Stimulated activated naive B cell treated with anti-CD40 and anti-IgM and Interleukin-4, amounts not matched to agents 10 μg/mL and 1 μg/mL and 100 μg/mL, for 72 hours (primary cell): ENCODE measurements at regions not wholly inside any gene's neighbourhood (a gene's known extent, or its start where the extent isn't known, plus 50 kb on each side); places are given as distances from the start of the nearest gene placed in this dataset.

Experiments
- ATAC-seq, 2 donors: fragments of 150-1000 bp; cut with Tn5 transposase; replicated peaks; 2 replicates each; pipeline ENCODE4 v1.10.0; 2021; ENCODE audit warnings: moderate library complexity in 1 of 2
- DNase-seq: peaks from one replicate; pipeline ENCODE4 v3.0.0; 2021
- H3K27ac Mint-ChIP-seq: one replicate; pipeline ENCODE4 v1.8.0; 2022; ENCODE audit warnings: mild to moderate bottlenecking, mixed read lengths
- H3K27me3 Mint-ChIP-seq, 2 donors: one replicate each; pipeline ENCODE4 v1.8.0; 2022; ENCODE audit warnings: mixed read lengths in 2 of 2
- H3K36me3 Mint-ChIP-seq, 2 donors: one replicate each; pipeline ENCODE4 v1.8.0; 2022; ENCODE audit warnings: mixed read lengths in 2 of 2, mild to moderate bottlenecking in 1 of 2
- H3K4me1 Mint-ChIP-seq, 2 donors: one replicate each; pipeline ENCODE4 v1.8.0; 2022; ENCODE audit warnings: mixed read lengths in 2 of 2, mild to moderate bottlenecking in 1 of 2
- H3K4me3 Mint-ChIP-seq, 2 donors: one replicate each; pipeline ENCODE4 v1.8.0; 2022; ENCODE audit warnings: mild to moderate bottlenecking in 2 of 2, mixed read lengths in 2 of 2, moderate library complexity in 1 of 2
- H3K9me3 Mint-ChIP-seq, 2 donors: one replicate each; pipeline ENCODE4 v1.8.0; 2022; ENCODE audit warnings: mixed read lengths in 2 of 2, mild to moderate bottlenecking in 1 of 2

- ATAC-seq, result no peak
Observed at GRCh38 chr7:46448478-46448877, 527.4 kb upstream of the IGFBP3 start.

GRCh38 chr7:46446151-46446550 lies 525.1 kb upstream of the IGFBP3 start:
- ATAC-seq, result no peak
- H3K27ac Mint-ChIP-seq, result no peak overlapping the region

More at GRCh38 chr7:46448478-46448877, 527.4 kb upstream of the IGFBP3 start:
- H3K27ac Mint-ChIP-seq, result no peak overlapping the region
- H3K27me3 Mint-ChIP-seq, result no peaks in the 10 kb centered on the region
- peaks cover 7 to 12% of the 10 kb centered on the region in 2 donors for H3K9me3 Mint-ChIP-seq
- H3K4me3 Mint-ChIP-seq, result no peak overlapping the region
- no peaks in the 10 kb centered on the region for H3K4me1 Mint-ChIP-seq
- no peak for DNase-seq
- H3K36me3 Mint-ChIP-seq, result no peaks in the 10 kb centered on the region

GRCh38 chr7:46444256-46444655 lies 523.2 kb upstream of the IGFBP3 start:
- no peaks in the 10 kb centered on the region for H3K27me3 Mint-ChIP-seq
- ATAC-seq, result no peak
- H3K36me3 Mint-ChIP-seq, result no peaks in the 10 kb centered on the region
- H3K27ac Mint-ChIP-seq, result no peak overlapping the region
- H3K4me3 Mint-ChIP-seq, result no peak overlapping the region
- peaks cover 8 to 9% of the 10 kb centered on the region in 2 donors for H3K9me3 Mint-ChIP-seq
- no peak for DNase-seq
- H3K4me1 Mint-ChIP-seq, result no peaks in the 10 kb centered on the region

More at GRCh38 chr7:46446151-46446550, 525.1 kb upstream of the IGFBP3 start:
- Mint-ChIP-seq H3K9me3 (peaks cover 7 to 8% of the 10 kb centered on the region in 2 donors), H3K27me3 (no peaks in the 10 kb centered on the region), H3K36me3 (no peaks in the 10 kb centered on the region), H3K4me1 (no peaks in the 10 kb centered on the region), H3K4me3 (no peak overlapping the region)
- no peak for DNase-seq

GRCh38 chr7:46440186-46440585 lies 519.1 kb upstream of the IGFBP3 start:
- H3K4me1 Mint-ChIP-seq, result no peaks in the 10 kb centered on the region
- no peak for ATAC-seq
- no peak for DNase-seq
- no peaks in the 10 kb centered on the region for H3K36me3 Mint-ChIP-seq
- no peak overlapping the region for H3K4me3 Mint-ChIP-seq
- H3K9me3 Mint-ChIP-seq, result peaks cover 11 to 12% of the 10 kb centered on the region in 2 donors
- no peak overlapping the region for H3K27ac Mint-ChIP-seq
- H3K27me3 Mint-ChIP-seq, result no peaks in the 10 kb centered on the region

GRCh38 chr7:46432708-46433107 lies 511.6 kb upstream of the IGFBP3 start:
- Mint-ChIP-seq H3K36me3 (no peaks in the 10 kb centered on the region), H3K27me3 (no peaks in the 10 kb centered on the region), H3K27ac (no peak overlapping the region), H3K9me3 (peaks cover 15 to 22% of the 10 kb centered on the region in 2 donors), H3K4me3 (no peak overlapping the region), H3K4me1 (no peaks in the 10 kb centered on the region)
- ATAC-seq (no peak), DNase-seq (no peak)

GRCh38 chr7:46428295-46428694 lies 507.2 kb upstream of the IGFBP3 start:
- H3K27ac Mint-ChIP-seq, result no peak overlapping the region
- ATAC-seq (no peak), DNase-seq (no peak)
- H3K36me3 Mint-ChIP-seq, result no peaks in the 10 kb centered on the region
- no peak overlapping the region for H3K4me3 Mint-ChIP-seq
- no peaks in the 10 kb centered on the region for H3K4me1 Mint-ChIP-seq
- H3K27me3 Mint-ChIP-seq, result no peaks in the 10 kb centered on the region
- H3K9me3 Mint-ChIP-seq, result peaks cover 8 to 13% of the 10 kb centered on the region in 2 donors

- Mint-ChIP-seq H3K9me3 (peaks cover 0 to 4% of the 10 kb centered on the region in 2 donors), H3K4me1 (no peaks in the 10 kb centered on the region)
- ATAC-seq, result no peak
Observed at GRCh38 chr7:46424934-46425333, 503.9 kb upstream of the IGFBP3 start.

GRCh38 chr7:46421441-46422230 lies 500.6 kb upstream of the IGFBP3 start:
- DNase-seq, result no peak
- no peaks in the 10 kb centered on the region for H3K4me1 Mint-ChIP-seq
- H3K27ac Mint-ChIP-seq, result no peak overlapping the region
- ATAC-seq, result no peak
- H3K27me3 Mint-ChIP-seq, result no peaks in the 10 kb centered on the region
- H3K9me3 Mint-ChIP-seq, result peaks cover 0 to 4% of the 10 kb centered on the region in 2 donors
- no peak overlapping the region for H3K4me3 Mint-ChIP-seq
- no peaks in the 10 kb centered on the region for H3K36me3 Mint-ChIP-seq

More at GRCh38 chr7:46424934-46425333, 503.9 kb upstream of the IGFBP3 start:
- Mint-ChIP-seq H3K36me3 (no peaks in the 10 kb centered on the region), H3K27me3 (no peaks in the 10 kb centered on the region), H3K27ac (no peak overlapping the region), H3K4me3 (no peak overlapping the region)
- DNase-seq, result no peak

- no peaks in the 10 kb centered on the region for H3K4me1 Mint-ChIP-seq
- no peak for DNase-seq
- H3K27me3 Mint-ChIP-seq, result no peaks in the 10 kb centered on the region
- no peaks in the 10 kb centered on the region for H3K36me3 Mint-ChIP-seq
- H3K27ac Mint-ChIP-seq, result no peak overlapping the region
- no peak overlapping the region for H3K4me3 Mint-ChIP-seq
- H3K9me3 Mint-ChIP-seq, result peaks cover 0 to 2% of the 10 kb centered on the region in 2 donors
- no peak for ATAC-seq
Observed at GRCh38 chr7:46414946-46415345, 493.9 kb upstream of the IGFBP3 start.

- H3K4me3 Mint-ChIP-seq, result no peak overlapping the region
- no peaks in the 10 kb centered on the region for H3K4me1 Mint-ChIP-seq
- ATAC-seq (no peak), DNase-seq (no peak)
- peaks cover 0 to 1% of the 10 kb centered on the region in 2 donors for H3K9me3 Mint-ChIP-seq
- no peaks in the 10 kb centered on the region for H3K36me3 Mint-ChIP-seq
- H3K27me3 Mint-ChIP-seq, result no peaks in the 10 kb centered on the region
- no peak overlapping the region for H3K27ac Mint-ChIP-seq
Observed at GRCh38 chr7:46411236-46411635, 490.2 kb upstream of the IGFBP3 start.

GRCh38 chr7:46407125-46407524 lies 486.1 kb upstream of the IGFBP3 start:
- Mint-ChIP-seq H3K9me3 (peaks cover 0 to 5% of the 10 kb centered on the region in 2 donors), H3K36me3 (no peaks in the 10 kb centered on the region), H3K4me3 (no peak overlapping the region), H3K4me1 (no peaks in the 10 kb centered on the region), H3K27me3 (no peaks in the 10 kb centered on the region), H3K27ac (no peak overlapping the region)
- ATAC-seq, result no peak
- no peak for DNase-seq

- no peak for DNase-seq
- Mint-ChIP-seq H3K27me3 (no peaks in the 10 kb centered on the region), H3K36me3 (no peaks in the 10 kb centered on the region), H3K4me1 (no peaks in the 10 kb centered on the region), H3K27ac (no peak overlapping the region), H3K9me3 (peaks cover 6 to 12% of the 10 kb centered on the region in 2 donors), H3K4me3 (no peak overlapping the region)
- no peak for ATAC-seq
Observed at GRCh38 chr7:46397591-46397990, 476.5 kb upstream of the IGFBP3 start.

GRCh38 chr7:46396481-46396880 lies 475.4 kb upstream of the IGFBP3 start:
- no peak overlapping the region for H3K4me3 Mint-ChIP-seq
- no peaks in the 10 kb centered on the region for H3K4me1 Mint-ChIP-seq
- no peak overlapping the region for H3K27ac Mint-ChIP-seq
- no peaks in the 10 kb centered on the region for H3K36me3 Mint-ChIP-seq
- peaks cover 4 to 7% of the 10 kb centered on the region in 2 donors for H3K9me3 Mint-ChIP-seq
- no peaks in the 10 kb centered on the region for H3K27me3 Mint-ChIP-seq
- DNase-seq (no peak), ATAC-seq (no peak)

GRCh38 chr7:46393142-46393541 lies 472.1 kb upstream of the IGFBP3 start:
- H3K4me3 Mint-ChIP-seq, result no peak overlapping the region
- H3K27ac Mint-ChIP-seq, result no peak overlapping the region
- H3K9me3 Mint-ChIP-seq, result peaks cover 0 to 4% of the 10 kb centered on the region in 2 donors
- H3K4me1 Mint-ChIP-seq, result no peaks in the 10 kb centered on the region
- no peak for DNase-seq
- no peaks in the 10 kb centered on the region for H3K27me3 Mint-ChIP-seq
- ATAC-seq, result no peak
- no peaks in the 10 kb centered on the region for H3K36me3 Mint-ChIP-seq
